ENCODE measurements at regions not wholly inside any gene's neighbourhood (a gene's known extent, or its start where the extent isn't known, plus 50 kb on each side); places are given as distances from the start of the nearest gene placed in this dataset.

- Histone ChIP-seq H3K9me3 (no peaks in the 10 kb centered on the region), H3K27ac (no peak overlapping the region), H3K4me1 (no peaks in the 10 kb centered on the region), H3K36me3 (no peaks in the 10 kb centered on the region), H3K27me3 (no peaks in the 10 kb centered on the region), H3K4me3 (no peak overlapping the region)
- no peak for TF ChIP-seq POLR2A (IDR thresholded peaks at IDR 0.05)
- TF ChIP-seq, protein P1, sequence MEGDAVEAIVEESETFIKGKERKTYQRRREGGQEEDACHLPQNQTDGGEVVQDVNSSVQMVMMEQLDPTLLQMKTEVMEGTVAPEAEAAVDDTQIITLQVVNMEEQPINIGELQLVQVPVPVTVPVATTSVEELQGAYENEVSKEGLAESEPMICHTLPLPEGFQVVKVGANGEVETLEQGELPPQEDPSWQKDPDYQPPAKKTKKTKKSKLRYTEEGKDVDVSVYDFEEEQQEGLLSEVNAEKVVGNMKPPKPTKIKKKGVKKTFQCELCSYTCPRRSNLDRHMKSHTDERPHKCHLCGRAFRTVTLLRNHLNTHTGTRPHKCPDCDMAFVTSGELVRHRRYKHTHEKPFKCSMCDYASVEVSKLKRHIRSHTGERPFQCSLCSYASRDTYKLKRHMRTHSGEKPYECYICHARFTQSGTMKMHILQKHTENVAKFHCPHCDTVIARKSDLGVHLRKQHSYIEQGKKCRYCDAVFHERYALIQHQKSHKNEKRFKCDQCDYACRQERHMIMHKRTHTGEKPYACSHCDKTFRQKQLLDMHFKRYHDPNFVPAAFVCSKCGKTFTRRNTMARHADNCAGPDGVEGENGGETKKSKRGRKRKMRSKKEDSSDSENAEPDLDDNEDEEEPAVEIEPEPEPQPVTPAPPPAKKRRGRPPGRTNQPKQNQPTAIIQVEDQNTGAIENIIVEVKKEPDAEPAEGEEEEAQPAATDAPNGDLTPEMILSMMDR (IDR thresholded peaks at IDR 0.05), result no peak
- WGBS, 2 donors, result 57 to 61% methylated on average over 3 of the region's 3 CpGs
- DNase-seq, result no peak
- intact Hi-C loops (cut with DNase I), result no loop called here
Measured at GRCh38 chr4:27830251-27830650, 969.6 kb downstream of the STIM2 start.

DNA sequence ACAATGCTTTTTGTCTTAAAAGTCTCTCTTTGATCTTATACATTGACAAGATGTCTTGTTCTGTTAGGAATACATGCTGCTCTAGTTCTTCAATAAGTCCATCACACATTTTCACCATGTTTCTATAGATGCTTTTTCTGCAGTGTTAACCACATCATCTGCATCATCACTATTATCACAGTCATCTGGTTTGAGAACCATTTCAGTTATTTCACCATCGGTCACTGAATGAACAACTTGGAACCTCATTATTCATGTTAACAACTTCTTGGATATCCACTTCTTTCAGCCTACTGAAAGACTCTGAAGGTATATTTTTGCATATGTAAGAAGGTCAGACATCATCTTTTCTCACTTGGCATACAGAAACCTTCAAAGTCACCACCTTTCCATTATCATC is 975.2 kb downstream of the STIM2 start:
- DNase-seq, result no peak
- H3K27me3 ChIP-seq, result no peaks in the 10 kb centered on the region
- no peaks in the 10 kb centered on the region for H3K4me1 ChIP-seq
- intact Hi-C loops (cut with DNase I), result no loop called here
- WGBS, 2 donors, result 68 to 91% methylated on average over 1 of the region's 1 CpG
- H3K36me3 ChIP-seq, result no peaks in the 10 kb centered on the region
- H3K27ac ChIP-seq, result no peak overlapping the region
- no peaks in the 10 kb centered on the region for H3K9me3 ChIP-seq
- H3K4me3 ChIP-seq, result no peak overlapping the region
- TF ChIP-seq, protein P1 (IDR thresholded peaks at IDR 0.05), result no peak
- TF ChIP-seq POLR2A (IDR thresholded peaks at IDR 0.05), result no peak

- no peaks in the 10 kb centered on the region for H3K27me3 ChIP-seq
- H3K4me3 ChIP-seq, result no peak overlapping the region
- intact Hi-C loops (cut with DNase I), result no loop called here
- H3K4me1 ChIP-seq, result no peaks in the 10 kb centered on the region
- no peaks in the 10 kb centered on the region for H3K36me3 ChIP-seq
- H3K9me3 ChIP-seq, result no peaks in the 10 kb centered on the region
- TF ChIP-seq, protein P1 (IDR thresholded peaks at IDR 0.05), result no peak
- TF ChIP-seq POLR2A (IDR thresholded peaks at IDR 0.05), result no peak
- no peak for DNase-seq
- 92 to 100% methylated on average over 4 of the region's 4 CpGs for WGBS, 2 donors
- no peak overlapping the region for H3K27ac ChIP-seq
Measured at GRCh38 chr4:27836523-27836922, 975.9 kb downstream of the STIM2 start.

DNA sequence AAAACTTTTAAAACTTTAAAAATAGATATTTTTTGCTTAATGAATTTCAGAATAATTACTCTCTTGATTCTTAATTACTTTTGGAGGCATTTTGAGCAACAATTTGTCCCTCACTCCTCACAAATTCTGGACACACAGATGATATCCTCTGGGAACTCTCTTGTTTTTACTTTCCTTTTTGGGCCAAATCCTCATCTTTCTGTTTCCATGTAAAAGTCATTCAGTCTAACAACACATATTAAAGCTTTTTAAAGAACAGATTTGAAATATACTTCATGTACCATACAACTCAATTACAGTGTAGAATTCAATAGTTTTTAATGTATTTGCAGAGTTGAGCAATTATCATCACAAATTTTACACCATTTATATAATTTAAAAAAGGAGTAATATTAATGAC is 983.1 kb downstream of the STIM2 start:
- no peak overlapping the region for H3K4me3 ChIP-seq
- H3K36me3 ChIP-seq, result no peaks in the 10 kb centered on the region
- H3K9me3 ChIP-seq, result no peaks in the 10 kb centered on the region
- no peak for DNase-seq
- no peak for TF ChIP-seq POLR2A (IDR thresholded peaks at IDR 0.05)
- TF ChIP-seq, protein P1 (IDR thresholded peaks at IDR 0.05), result no peak
- no peaks in the 10 kb centered on the region for H3K27me3 ChIP-seq
- H3K27ac ChIP-seq, result no peak overlapping the region
- H3K4me1 ChIP-seq, result no peaks in the 10 kb centered on the region
- intact Hi-C loops (cut with DNase I), result no loop called here

DNA sequence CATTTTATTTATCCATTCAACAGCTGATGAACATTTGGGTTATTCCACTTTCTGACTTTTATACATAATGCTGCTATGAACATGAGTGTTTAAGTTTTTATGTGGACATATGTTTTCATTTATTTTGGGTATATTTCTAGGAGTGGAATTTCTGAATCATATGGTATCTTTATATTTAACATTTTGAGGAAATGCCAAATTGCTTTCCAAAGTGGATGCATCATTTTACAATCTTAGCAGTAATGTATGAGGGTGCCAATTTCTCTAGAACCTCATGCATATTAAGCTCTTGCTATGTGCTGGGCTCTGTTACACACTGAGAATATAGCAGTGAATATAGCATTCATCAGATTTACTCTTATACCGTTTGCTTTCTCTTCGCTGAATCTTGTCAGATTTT is 983.7 kb downstream of the STIM2 start:
- 81 to 91% methylated on average over 2 of the region's 2 CpGs for WGBS, 2 donors
- DNase-seq, result no peak
- H3K36me3 ChIP-seq, result no peaks in the 10 kb centered on the region
- H3K4me3 ChIP-seq, result no peak overlapping the region
- no peak overlapping the region for H3K27ac ChIP-seq
- H3K27me3 ChIP-seq, result no peaks in the 10 kb centered on the region
- intact Hi-C loops (cut with DNase I), result no loop called here
- no peaks in the 10 kb centered on the region for H3K9me3 ChIP-seq
- TF ChIP-seq, protein P1 (IDR thresholded peaks at IDR 0.05), result no peak
- TF ChIP-seq POLR2A (IDR thresholded peaks at IDR 0.05), result no peak
- H3K4me1 ChIP-seq, result no peaks in the 10 kb centered on the region
